Activated T-cell treated with anti-CD3 and anti-CD28 coated beads for 48 hours (primary cell): ENCODE measurements at regions not wholly inside any gene's neighbourhood (a gene's known extent, or its start where the extent isn't known, plus 50 kb on each side); places are given as distances from the start of the nearest gene placed in this dataset.
"Not testable (repeated sequence)": the region's sequence is repeated elsewhere in the genome, so short reads cannot be mapped to it uniquely, and the experiment has no call there.

Experiments
- DNase-seq: peaks from one replicate; pipeline ENCODE4 v3.0.0-alpha.2; 2020; ENCODE audit warnings: low read depth

DNA sequence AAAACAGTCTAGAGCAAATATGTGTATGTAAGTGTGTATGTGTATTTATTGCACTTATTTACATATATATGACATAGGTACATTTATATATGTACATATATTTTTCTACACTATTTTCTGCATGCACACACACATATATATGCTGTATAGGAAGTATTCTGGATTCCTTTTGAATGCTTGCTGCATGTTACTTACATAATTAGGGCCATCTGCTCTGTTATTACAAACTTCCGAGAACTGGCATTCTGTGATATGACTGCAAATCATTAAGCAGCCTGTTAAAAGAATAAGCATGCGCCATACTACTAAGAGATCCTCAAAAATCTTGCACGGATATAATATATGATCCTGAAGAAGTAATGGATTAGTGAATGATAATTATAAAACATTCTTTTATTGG, 1157.6 kb upstream of the TENM3 start:
- no peak for DNase-seq

DNA sequence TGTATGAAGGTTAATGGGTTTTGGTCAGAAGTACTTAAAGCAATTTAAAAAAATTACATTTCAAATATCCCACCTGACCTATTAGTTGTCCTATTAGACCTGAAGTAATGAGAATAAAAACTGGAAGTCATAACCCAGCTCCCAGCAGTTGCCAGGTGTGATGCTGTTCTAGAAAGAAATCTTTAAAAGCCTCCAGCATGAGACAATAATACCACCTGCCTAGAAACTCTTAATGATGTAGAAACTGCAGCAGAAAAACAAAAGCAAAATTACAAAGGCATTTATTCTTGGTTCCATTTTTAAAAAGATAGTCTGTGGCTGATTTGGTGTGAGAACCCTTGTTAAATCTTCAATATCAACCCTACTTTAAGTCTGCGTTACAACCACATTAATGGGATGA, 1137.7 kb upstream of the TENM3 start:
- no peak for DNase-seq

GRCh38 chr4:181106398-181106797, 1136.8 kb upstream of the TENM3 start:
- DNase-seq: no peak

- no peak for DNase-seq
Observed at GRCh38 chr4:181108237-181108636, 1135.0 kb upstream of the TENM3 start.

- DNase-seq: no peak
Observed at GRCh38 chr4:181119186-181119585, 1124.0 kb upstream of the TENM3 start.

DNA sequence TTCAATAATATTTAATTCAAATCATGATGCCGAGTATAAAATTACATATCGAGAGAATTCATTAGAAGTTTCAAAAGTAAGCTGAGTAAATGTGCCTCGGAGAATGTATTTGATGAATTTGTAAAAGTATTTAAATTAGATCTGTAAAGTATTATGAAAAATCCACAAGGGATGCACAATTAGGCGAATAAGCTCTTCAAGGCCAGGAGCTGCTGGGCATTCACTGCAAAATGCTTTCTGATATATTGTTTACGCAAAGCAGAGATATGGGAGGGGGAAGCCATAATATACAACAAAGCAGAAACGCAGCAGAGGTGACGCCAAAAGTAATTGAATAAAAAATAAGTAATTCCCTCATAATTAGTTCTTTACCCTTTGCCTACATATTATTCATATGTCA, 1121.5 kb upstream of the TENM3 start:
- DNase-seq: no peak

DNA sequence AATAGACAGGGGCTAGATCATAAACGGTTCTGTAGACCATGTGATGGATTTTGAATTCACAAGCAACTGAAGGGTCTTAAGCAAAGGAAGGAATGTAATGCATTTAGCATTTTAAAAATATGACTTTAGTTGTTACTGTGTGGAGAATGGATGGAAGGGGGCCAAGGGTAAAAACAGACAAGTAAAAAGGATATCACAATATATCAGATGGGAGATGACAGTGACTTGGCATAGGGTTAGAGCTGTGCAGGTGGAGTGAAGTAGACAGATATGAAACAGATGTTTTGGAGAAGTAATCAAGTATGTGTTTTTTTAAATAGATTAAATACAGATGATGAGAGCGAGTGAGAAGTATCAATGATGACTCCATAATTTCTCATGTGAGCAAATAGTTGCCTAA, 1116.0 kb upstream of the TENM3 start:
- no peak for DNase-seq

DNA sequence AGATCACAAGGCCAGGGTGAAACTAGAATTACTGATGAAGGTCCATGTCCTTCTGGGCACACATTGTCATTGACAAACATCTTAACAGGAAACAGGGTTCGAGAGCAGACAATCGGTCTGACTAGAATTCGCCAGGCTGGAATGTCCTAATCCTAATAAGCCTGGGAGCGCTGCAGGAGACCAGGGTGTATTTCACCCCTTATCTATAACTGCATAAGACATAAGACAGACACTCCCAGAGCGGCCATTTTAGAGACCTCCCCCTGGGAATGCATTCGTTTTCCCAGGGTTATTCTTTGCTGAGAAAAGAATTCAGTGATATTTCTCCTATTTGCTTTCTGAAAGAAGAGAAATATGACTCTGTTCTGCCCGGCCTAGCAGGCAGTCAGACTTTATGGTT, 1112.9 kb upstream of the TENM3 start:
- DNase-seq: not testable (repeated sequence)

GRCh38 chr4:181137351-181137750, 1105.9 kb upstream of the TENM3 start:
- DNase-seq: no peak

- no peak for DNase-seq
Observed at GRCh38 chr4:181138116-181138515, 1105.1 kb upstream of the TENM3 start.

DNA sequence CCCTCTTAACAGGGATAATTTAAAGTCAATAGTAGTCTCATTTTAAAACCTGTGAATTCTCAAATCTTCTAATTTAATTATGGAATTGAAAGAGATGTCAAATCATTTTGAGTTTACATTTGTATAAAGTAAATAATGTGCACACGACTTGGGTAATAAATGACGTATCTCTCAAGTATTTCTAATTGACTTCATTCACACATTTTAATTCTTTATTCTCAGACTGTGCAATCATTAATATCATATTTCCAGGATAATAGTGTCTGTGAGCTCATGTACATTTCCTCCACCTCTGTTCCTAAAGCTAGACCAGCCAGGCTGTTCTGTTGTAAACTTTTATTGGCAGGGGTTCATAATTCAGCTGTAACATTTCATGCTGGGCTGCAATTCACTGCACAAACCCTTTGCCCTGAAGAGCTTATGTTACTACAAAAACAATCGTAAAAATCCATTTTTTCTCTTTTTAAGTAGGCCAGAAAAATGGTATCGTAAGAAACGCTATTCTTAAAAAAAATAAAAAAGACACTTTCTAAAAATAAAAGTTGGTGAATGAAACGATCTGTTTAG, 1103.1 kb upstream of the TENM3 start:
- DNase-seq: no peak

DNA sequence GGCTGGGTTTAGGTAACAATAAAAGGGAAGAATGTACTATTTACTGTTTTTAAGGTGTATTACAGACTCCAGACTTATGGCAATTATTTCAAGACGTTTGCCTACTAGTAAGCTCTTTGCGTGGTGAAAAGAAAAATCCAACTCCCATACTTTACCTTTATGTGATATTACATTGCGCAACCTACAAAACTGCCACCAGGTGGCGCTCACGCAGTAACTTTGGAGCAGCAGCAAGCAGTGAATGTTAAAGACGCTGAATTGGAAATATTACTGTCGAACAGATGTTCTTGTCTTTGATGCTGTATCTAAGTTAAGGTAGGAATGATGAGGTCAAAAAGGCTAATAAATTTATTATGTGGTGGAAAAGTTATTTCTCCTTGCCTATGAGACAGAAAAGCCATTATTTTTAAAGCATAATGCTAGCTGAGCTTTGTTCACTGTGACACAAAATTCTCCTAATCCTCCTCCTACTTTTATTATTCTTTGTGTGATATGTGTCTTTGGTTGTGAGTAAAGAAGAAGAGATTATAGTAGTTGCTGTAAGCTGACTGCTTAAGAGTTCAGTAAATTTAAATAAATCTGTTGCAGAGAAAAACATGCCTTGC, 1099.8 kb upstream of the TENM3 start:
- peak; percentile 48 for DNase-seq

DNA sequence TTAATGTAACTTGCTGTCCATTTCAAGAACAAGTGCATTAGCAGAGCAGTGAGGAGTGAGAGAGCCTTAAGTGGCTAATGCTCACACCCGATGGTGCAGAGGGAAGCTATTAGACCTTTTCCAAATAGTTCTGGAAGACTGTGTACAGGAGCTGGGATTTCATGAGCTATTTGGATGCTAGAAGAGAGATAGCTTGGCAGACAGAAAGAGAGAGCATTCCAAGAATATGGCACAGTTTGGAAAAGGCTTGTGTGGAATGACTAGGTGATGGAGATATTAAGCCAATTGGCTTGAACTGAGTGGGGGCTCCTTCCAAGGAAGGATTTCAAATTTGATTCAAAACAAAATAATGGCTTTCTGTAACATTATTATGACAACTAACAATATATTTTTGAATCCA, 1097.2 kb upstream of the TENM3 start:
- DNase-seq: no peak

DNA sequence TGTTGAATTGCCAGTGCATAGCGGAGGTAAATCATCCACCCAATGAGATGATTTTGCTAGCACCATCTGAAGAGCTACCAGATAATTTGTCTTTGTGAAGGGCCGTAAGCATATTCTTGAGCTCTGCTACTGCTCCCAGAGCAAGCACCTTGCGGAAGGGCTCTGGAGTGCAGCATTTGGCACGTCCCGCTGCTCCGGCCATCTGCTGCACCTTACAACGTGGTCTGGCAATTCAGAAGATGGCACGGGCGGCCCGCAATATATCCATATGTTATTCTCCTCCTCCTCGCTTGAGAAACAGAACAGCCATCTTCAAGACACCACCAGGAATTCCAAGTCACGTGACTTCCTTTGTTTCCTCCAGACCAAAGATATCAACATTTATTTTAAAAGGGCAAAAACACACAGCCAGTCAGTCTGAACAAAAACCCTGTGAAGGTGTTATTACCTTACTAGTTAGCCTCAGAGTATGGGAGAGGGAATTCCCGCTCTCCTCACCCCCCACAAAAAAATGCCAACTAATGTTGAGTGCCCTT, 1095.7 kb upstream of the TENM3 start:
- no peak for DNase-seq

DNA sequence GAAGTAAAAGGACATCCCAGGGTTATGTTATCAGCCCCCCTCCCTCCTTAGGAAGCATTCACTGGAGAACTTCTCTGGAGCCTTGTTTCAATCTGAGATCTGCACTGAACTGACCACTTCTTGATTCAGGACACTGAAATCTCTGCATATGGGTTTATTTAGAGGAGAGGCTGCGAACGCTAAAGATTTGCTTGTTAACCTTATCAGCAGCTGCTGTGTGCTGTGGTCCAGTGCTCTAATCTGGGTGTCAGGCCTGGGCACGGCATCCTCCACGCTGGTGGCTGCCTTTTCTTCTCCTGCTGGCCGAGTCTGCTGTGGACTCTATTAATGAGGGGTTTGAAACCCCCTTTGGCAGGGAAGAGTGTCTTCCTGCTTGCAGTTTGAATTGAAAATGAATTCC, 1094.7 kb upstream of the TENM3 start:
- DNase-seq: no peak

GRCh38 chr4:181150191-181150590, 1093.0 kb upstream of the TENM3 start:
- no peak for DNase-seq

DNA sequence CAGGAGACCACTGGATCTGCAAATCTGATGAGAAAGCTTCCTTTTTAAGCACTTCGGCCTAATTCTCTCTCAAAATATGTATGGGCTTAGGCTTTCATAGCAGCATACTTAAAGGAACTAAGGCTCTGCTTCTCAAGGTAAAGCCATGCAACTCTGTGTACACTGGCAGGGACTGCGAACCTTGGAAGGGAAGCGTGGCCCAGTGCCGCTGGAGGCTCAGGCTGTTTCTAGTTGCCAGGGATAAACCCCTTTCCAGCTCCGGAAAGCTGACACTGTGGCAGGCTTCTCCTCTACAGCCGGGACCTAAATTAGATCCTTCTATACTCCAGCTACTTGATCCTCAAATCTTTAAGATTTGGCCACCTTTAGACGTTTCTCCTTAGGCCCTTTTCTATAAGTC, 1091.3 kb upstream of the TENM3 start:
- DNase-seq: no peak

DNA sequence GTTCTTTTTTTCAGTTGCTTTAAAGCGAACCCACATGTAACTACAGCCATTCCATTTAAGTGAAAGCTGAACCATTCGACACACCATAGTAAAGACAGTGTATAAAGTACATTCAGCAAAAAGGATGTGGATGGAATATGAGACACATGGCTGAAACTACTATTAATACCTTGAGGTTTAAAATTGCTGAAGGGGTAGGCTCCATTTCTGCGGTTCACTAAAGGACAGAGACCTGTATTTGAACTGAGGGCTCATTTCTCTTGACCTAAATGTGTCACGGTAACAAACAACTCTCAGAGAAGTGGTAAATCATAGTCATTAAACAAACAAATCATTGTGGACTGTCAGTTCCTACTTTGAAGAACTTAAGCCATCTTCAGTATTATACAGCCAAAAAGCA, 1085.6 kb upstream of the TENM3 start:
- no peak for DNase-seq

DNA sequence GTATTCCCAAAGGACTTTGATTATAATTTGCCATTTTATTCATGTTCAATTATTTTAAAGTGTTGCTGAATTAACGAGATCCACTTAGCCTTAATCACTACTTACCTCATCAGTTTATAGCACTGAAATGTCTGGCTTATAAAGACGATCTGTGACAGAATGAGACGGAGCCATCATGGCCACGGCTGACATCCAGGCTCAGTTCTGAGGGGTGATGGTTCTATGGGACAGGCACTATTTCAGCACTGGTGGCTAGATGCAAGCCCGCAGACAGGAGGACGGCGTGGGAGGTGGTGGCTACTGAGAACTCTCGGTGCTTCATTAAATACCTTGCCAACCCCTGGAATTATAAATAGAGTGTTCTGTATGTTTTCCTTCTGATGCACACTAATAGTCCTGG, 1084.2 kb upstream of the TENM3 start:
- DNase-seq: no peak

- no peak for DNase-seq
Observed at GRCh38 chr4:181161669-181162068, 1081.5 kb upstream of the TENM3 start.

DNA sequence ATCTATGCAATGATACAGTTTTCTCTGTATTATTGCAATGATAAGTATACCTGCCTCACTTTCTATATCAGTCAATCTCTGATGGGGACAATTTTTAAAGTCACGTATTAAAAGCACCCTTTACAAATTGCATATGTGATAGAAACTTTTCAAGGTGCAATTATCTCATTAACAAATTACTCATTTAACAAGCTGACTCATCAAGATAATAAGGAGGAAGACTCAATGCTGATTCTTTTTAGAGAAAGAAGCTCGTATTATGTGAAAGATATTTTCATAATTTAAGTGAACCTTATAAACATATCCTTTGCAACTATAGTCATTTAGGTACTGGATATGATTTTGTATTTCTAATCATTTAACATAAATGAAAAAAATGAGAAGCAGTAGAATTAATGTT, 1080.9 kb upstream of the TENM3 start:
- DNase-seq: no peak

- DNase-seq: no peak
Observed at GRCh38 chr4:181162676-181163075, 1080.5 kb upstream of the TENM3 start.

GRCh38 chr4:181166742-181167399, 1076.3 kb upstream of the TENM3 start:
- DNase-seq: no peak
